ENCODE measurements at regions not wholly inside any gene's neighbourhood (a gene's known extent, or its start where the extent isn't known, plus 50 kb on each side); places are given as distances from the start of the nearest gene placed in this dataset.

- H3K4me3 ChIP-seq (ENCODE audit: low read depth, low read length), result no peak overlapping the region
- no peak for TF ChIP-seq CTCF (IDR thresholded peaks at IDR 0.05; ENCODE audit: borderline replicate concordance, insufficient read depth, low read depth, low read length)
Measured at GRCh38 chr15:96068897-96069296, 261.6 kb upstream of the NR2F2 start.

GRCh38 chr15:96070636-96071035 lies 259.9 kb upstream of the NR2F2 start:
- no peak overlapping the region for H3K4me3 ChIP-seq (ENCODE audit: low read depth, low read length)
- no peak for TF ChIP-seq CTCF (IDR thresholded peaks at IDR 0.05; ENCODE audit: borderline replicate concordance, insufficient read depth, low read depth, low read length)

GRCh38 chr15:96072821-96073220 lies 257.7 kb upstream of the NR2F2 start:
- H3K4me3 ChIP-seq (ENCODE audit: low read depth, low read length), result no peak overlapping the region
- no peak for TF ChIP-seq CTCF (IDR thresholded peaks at IDR 0.05; ENCODE audit: borderline replicate concordance, insufficient read depth, low read depth, low read length)

- no peak overlapping the region for H3K4me3 ChIP-seq (ENCODE audit: low read depth, low read length)
- TF ChIP-seq CTCF (IDR thresholded peaks at IDR 0.05; ENCODE audit: borderline replicate concordance, insufficient read depth, low read depth, low read length), result no peak
Measured at GRCh38 chr15:96073908-96074307, 256.6 kb upstream of the NR2F2 start.

- TF ChIP-seq CTCF (IDR thresholded peaks at IDR 0.05; ENCODE audit: borderline replicate concordance, insufficient read depth, low read depth, low read length), result no peak
Measured at GRCh38 chr15:96075895-96076294, 254.6 kb upstream of the NR2F2 start.

GRCh38 chr15:96076350-96076749 lies 254.2 kb upstream of the NR2F2 start:
- no peak for TF ChIP-seq CTCF (IDR thresholded peaks at IDR 0.05; ENCODE audit: borderline replicate concordance, insufficient read depth, low read depth, low read length)
- H3K4me3 ChIP-seq (ENCODE audit: low read depth, low read length), result no peak overlapping the region

More at GRCh38 chr15:96075895-96076294, 254.6 kb upstream of the NR2F2 start:
- no peak overlapping the region for H3K4me3 ChIP-seq (ENCODE audit: low read depth, low read length)

GRCh38 chr15:96079041-96079440 lies 251.5 kb upstream of the NR2F2 start:
- no peak for TF ChIP-seq CTCF (IDR thresholded peaks at IDR 0.05; ENCODE audit: borderline replicate concordance, insufficient read depth, low read depth, low read length)
- no peak overlapping the region for H3K4me3 ChIP-seq (ENCODE audit: low read depth, low read length)
